Neural cell (in vitro differentiated cells): ENCODE measurements at regions not wholly inside any gene's neighbourhood (a gene's known extent, or its start where the extent isn't known, plus 50 kb on each side); places are given as distances from the start of the nearest gene placed in this dataset.

ENCODE experiments used
- H2AFZ ChIP-seq: fragments of 200-600, 300-800 bp; sonication (generic), shearing (Covaris generic); 2 replicates; pipeline ENCODE4 v1.6.0; 2014; ENCODE audit warnings: low read depth, mild to moderate bottlenecking, antibody characterized with exemption, low read length, moderate library complexity
- H3F3A ChIP-seq: fragments of 200-600 bp; shearing (Covaris generic); 2 replicates; pipeline ENCODE4 v1.6.1; 2016; ENCODE audit warnings: mild to moderate bottlenecking, moderate library complexity, mixed read lengths, antibody characterized with exemption, low read length; ENCODE audit not compliant: insufficient read depth, poor library complexity, severe bottlenecking
- H3K27ac ChIP-seq: fragments of 200-600, 300-800 bp; sonication (generic), shearing (Covaris generic); 2 replicates; pipeline ENCODE4 v1.5.1; 2014; ENCODE audit warnings: mild to moderate bottlenecking, low read length, moderate library complexity
- H3K27me3 ChIP-seq: fragments of 300-800, 200-600 bp; sonication (generic), shearing (Covaris generic); 2 replicates; pipeline ENCODE4 v1.6.0; 2014; ENCODE audit warnings: mild to moderate bottlenecking, low read depth, low read length, moderate library complexity; ENCODE audit not compliant: insufficient read depth
- H3K36me3 ChIP-seq: fragments of 300-800, 200-600 bp; sonication (generic), shearing (Covaris generic); 2 replicates; pipeline ENCODE4 v1.5.1; 2014; ENCODE audit warnings: mild to moderate bottlenecking, antibody characterized with exemption, low read length, moderate library complexity; ENCODE audit not compliant: insufficient read depth
- H3K4me2 ChIP-seq: fragments of 300-800, 200-600 bp; sonication (generic), shearing (Covaris generic); 2 replicates; pipeline ENCODE4 v1.6.0; 2014; ENCODE audit warnings: mild to moderate bottlenecking, low read length
- H3K4me3 ChIP-seq: fragments of 300-800, 200-600 bp; sonication (generic), shearing (Covaris generic); 2 replicates; pipeline ENCODE4 v1.5.1; 2014; ENCODE audit warnings: mild to moderate bottlenecking, low read length, moderate library complexity
- H3K79me2 ChIP-seq: fragments of 200-600 bp; shearing (Covaris generic); replicated peaks from 2 replicates; pipeline ENCODE4 v1.6.0; 2014; ENCODE audit warnings: mild to moderate bottlenecking, low read length, moderate library complexity; ENCODE audit not compliant: insufficient read depth
- H3K9ac ChIP-seq: fragments of 300-800, 200-600 bp; sonication (generic), shearing (Covaris generic); 2 replicates; pipeline ENCODE4 v1.6.1; 2016; ENCODE audit warnings: mild to moderate bottlenecking, low read length, mixed read lengths
- H3K9me2 ChIP-seq: fragments of 200-600 bp; shearing (Covaris generic); 2 replicates; pipeline ENCODE4 v1.6.1; 2016; ENCODE audit warnings: mild to moderate bottlenecking, low read length, mixed read lengths; ENCODE audit not compliant: insufficient read depth
- H3K9me3 ChIP-seq: fragments of 200-600, 300-800 bp; sonication (generic), shearing (Covaris generic); 2 replicates; pipeline ENCODE4 v1.6.1; 2016; ENCODE audit warnings: mild to moderate bottlenecking, mixed run types, low read length, moderate library complexity, mixed read lengths
- H4K20me1 ChIP-seq: fragments of 200-600 bp; shearing (Covaris generic); 2 replicates; pipeline ENCODE4 v1.6.1; 2016; ENCODE audit warnings: mild to moderate bottlenecking, mixed run types; ENCODE audit not compliant: insufficient read depth
- CTCF ChIP-seq: fragments of 450-650 bp; IDR thresholded peaks from 2 replicates; pipeline ENCODE4 v1.5.1; 2014; ENCODE audit warnings: antibody characterized with exemption, mild to moderate bottlenecking, moderate library complexity; ENCODE audit not compliant: poor library complexity, severe bottlenecking
- EP300 ChIP-seq: fragments of 450-650 bp; conservative IDR thresholded peaks from 2 replicates; pipeline ENCODE4 v1.6.1; 2014; ENCODE audit warnings: antibody characterized with exemption, mild to moderate bottlenecking, moderate library complexity; ENCODE audit not compliant: poor library complexity, severe bottlenecking
- EZH2 ChIP-seq: fragments of 200-600, 300-800 bp; shearing (Covaris generic), sonication (generic); IDR thresholded peaks from 2 replicates; pipeline ENCODE4 v1.6.1; 2014; ENCODE audit warnings: antibody characterized with exemption, low read length, borderline replicate concordance, mild to moderate bottlenecking; ENCODE audit not compliant: insufficient read depth, poor library complexity, severe bottlenecking
- MXI1 ChIP-seq: fragments of 450-650 bp; conservative IDR thresholded peaks from 2 replicates; pipeline ENCODE4 v1.6.1; 2014; ENCODE audit warnings: antibody characterized with exemption, mild to moderate bottlenecking; ENCODE audit not compliant: poor library complexity, severe bottlenecking
- POLR2AphosphoS5 ChIP-seq: IDR thresholded peaks from 2 replicates; pipeline ENCODE4 v1.6.1; 2012
- RAD21 ChIP-seq: fragments of 450-650 bp; conservative IDR thresholded peaks from 2 replicates; pipeline ENCODE4 v1.6.1; 2014; ENCODE audit warnings: antibody characterized with exemption, mild to moderate bottlenecking, moderate library complexity
- REST ChIP-seq: IDR thresholded peaks from 2 replicates; pipeline ENCODE4 v1.6.1; 2012; ENCODE audit warnings: borderline replicate concordance
- SMC3 ChIP-seq: fragments of 450-650 bp; conservative IDR thresholded peaks from 2 replicates; pipeline ENCODE4 v1.6.1; 2014; ENCODE audit warnings: antibody characterized with exemption, mild to moderate bottlenecking, moderate library complexity; ENCODE audit not compliant: poor library complexity
- TAF1 ChIP-seq: IDR thresholded peaks from 2 replicates; pipeline ENCODE4 v1.6.1; 2012; ENCODE audit warnings: low read depth

GRCh38 chr2:155332016-155332415 lies 633.5 kb downstream of the KCNJ3 start:
- Histone ChIP-seq H3K36me3 (no peaks in the 10 kb centered on the region), H2AFZ (no peak overlapping the region), H3K4me3 (no peak overlapping the region), H3K9ac (no peak overlapping the region), H4K20me1 (no peaks in the 10 kb centered on the region), H3K4me2 (no peak overlapping the region), H3K9me3 (no peaks in the 10 kb centered on the region), H3K79me2 (no peaks in the 10 kb centered on the region), H3K27ac (no peak overlapping the region), H3F3A (no peaks in the 10 kb centered on the region), H3K27me3 (no peaks in the 10 kb centered on the region), H3K9me2 (no peaks in the 10 kb centered on the region)
- no peak for TF ChIP-seq TAF1
- TF ChIP-seq MXI1, result no peak
- no peak for TF ChIP-seq REST
- TF ChIP-seq SMC3, result no peak
- TF ChIP-seq POLR2AphosphoS5, result no peak
- TF ChIP-seq RAD21, result no peak
- no peak for TF ChIP-seq EZH2
- TF ChIP-seq CTCF, result no peak
- no peak for TF ChIP-seq EP300

GRCh38 chr2:155320236-155320635 lies 621.7 kb downstream of the KCNJ3 start:
- no peaks in the 10 kb centered on the region for H4K20me1 ChIP-seq
- no peaks in the 10 kb centered on the region for H3K36me3 ChIP-seq
- no peaks in the 10 kb centered on the region for H3F3A ChIP-seq
- H3K27ac ChIP-seq, result no peak overlapping the region
- no peak overlapping the region for H3K4me2 ChIP-seq
- no peak overlapping the region for H2AFZ ChIP-seq
- no peak overlapping the region for H3K4me3 ChIP-seq
- TF ChIP-seq EP300, result no peak
- TF ChIP-seq SMC3, result no peak
- TF ChIP-seq EZH2, result no peak
- TF ChIP-seq REST, result no peak
- no peak for TF ChIP-seq TAF1
- no peak for TF ChIP-seq CTCF
- TF ChIP-seq POLR2AphosphoS5, result no peak
- TF ChIP-seq MXI1, result no peak
- TF ChIP-seq RAD21, result no peak
- H3K9me3 ChIP-seq, result no peaks in the 10 kb centered on the region
- no peaks in the 10 kb centered on the region for H3K27me3 ChIP-seq
- H3K9me2 ChIP-seq, result no peaks in the 10 kb centered on the region
- H3K9ac ChIP-seq, result no peak overlapping the region
- H3K79me2 ChIP-seq, result no peaks in the 10 kb centered on the region
